GM21381 (cell line): ENCODE measurements at regions not wholly inside any gene's neighbourhood (a gene's known extent, or its start where the extent isn't known, plus 50 kb on each side); places are given as distances from the start of the nearest gene placed in this dataset.
"Not testable (repeated sequence)": the region's sequence is repeated elsewhere in the genome, so short reads cannot be mapped to it uniquely, and the experiment has no call there.

Experiments
- ATAC-seq: cut with Tn5 transposase; IDR thresholded peaks from one replicate; pipeline ENCODE4 v1.9.1; 2021; ENCODE audit warnings: mild to moderate bottlenecking, moderate library complexity; ENCODE audit not compliant: unreplicated experiment

GRCh38 chr16:79881107-79881506 lies 280.6 kb upstream of the MAF start:
- ATAC-seq = not testable (repeated sequence)

DNA sequence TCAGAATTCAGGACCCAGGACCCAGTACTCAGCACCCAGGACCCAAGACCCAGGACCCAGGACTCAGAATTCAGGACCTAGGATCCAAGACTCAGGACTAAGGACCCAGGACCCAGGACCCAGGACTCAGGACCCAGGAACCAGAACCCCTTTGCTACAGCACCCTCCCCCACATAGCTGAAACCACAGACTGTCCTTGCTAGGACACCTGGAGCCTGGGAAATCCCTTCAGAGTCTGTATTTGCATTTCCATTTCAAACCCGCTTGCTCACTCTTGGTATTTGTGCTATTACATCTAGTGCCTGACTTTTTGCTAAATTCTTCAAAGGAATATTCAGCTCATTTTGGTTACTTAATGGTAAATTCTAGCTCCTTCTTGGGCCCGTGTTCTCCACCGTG lies 275.8 kb upstream of the MAF start:
- ATAC-seq = no peak

DNA sequence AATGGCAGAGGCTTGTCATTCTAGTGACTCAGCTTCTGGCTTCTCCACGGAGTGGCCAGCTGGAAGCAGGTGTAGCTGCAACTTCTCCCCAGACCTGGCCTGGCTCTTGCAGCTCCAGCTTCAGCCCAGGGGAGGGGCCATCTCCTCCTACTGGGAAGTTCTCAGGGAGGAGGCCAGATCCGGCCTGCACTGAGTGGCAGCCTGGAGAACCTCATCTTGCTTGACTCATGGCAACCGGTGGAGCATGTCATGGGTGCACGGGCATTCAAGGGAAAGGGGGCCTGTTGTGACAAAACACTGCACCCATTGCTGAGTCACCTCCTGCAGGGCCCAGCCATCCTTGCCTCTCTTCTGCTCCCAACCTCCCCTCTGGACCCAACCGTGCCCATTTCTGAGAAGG lies 273.9 kb upstream of the MAF start:
- ATAC-seq = no peak

DNA sequence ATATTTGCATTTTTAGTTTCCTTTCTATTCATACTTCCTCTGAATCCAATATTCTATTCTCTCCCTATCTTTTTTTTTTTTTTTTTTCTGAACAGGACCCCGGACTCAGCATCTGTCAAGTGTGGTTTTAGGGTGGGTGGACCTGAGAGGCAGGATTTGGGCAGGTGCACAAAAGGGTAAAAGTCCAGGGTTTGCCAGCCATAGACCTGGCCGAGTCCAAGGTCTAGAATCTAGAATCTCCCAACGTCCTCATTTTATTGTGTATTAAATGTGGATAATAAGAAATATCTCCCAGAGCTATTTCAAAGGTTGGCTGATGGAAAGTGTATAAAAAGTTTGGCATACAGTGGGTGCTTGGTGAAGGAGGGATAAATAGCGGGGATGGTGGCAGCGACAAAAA lies 273.3 kb upstream of the MAF start:
- no peak for ATAC-seq

DNA sequence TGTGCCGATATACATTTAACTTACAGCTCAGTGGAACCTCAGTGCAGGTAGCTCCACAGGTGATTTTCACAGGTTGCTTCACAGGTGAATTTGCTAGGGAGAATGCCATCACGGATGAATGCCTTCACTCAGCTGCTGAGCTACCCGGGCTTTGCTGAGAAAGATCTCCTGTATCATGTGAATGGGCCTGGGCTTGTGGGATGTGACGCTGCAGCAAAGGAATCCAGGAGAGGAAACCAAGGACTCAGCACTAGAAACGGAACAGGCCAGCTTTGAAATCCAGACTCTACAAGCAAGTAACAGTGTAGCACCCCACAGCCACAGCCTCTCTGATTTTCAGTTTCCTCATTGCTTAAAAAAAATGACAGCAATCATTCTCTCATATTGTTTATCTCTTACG lies 271.4 kb upstream of the MAF start:
- no peak for ATAC-seq

DNA sequence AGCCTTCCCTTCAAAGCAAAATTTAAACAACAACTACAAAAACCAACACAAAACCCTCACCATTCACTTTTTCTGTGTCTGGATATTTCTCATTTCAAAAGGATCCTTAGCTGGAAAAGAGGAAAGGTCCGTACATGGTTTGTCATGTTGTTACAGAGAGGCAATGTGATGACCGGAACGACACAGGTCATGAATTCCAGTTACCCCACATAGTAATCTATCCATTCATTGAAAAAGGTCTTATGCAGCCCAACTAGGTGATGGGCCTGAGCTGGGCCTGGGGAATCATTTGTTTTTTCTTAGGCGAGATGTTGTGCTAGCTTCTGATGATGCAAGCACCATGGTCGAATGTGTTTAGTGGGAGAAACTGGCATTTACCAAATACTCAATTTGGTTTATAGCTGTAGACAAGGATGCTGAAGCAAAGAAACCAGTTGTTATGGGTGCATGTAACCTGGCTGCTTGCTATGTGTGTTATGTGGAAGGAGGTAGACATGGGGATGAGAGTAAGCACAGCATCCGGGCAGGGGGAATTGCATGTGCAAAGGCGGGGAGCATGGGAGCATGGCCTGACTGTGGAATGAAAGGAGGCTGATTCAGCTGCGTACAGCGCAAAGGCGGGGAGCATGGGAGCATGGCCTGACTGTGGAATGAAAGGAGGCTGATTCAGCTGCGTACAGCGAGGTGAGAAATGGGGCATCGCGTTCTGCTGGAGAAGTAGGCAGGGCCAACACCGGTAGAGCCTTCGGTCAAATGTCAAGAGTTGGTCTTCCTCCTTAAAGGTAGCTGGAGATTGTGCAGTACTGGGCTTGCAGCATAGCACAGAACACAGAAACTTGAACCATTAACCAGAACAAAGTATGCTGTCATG lies 269.7 kb upstream of the MAF start:
- no peak for ATAC-seq

DNA sequence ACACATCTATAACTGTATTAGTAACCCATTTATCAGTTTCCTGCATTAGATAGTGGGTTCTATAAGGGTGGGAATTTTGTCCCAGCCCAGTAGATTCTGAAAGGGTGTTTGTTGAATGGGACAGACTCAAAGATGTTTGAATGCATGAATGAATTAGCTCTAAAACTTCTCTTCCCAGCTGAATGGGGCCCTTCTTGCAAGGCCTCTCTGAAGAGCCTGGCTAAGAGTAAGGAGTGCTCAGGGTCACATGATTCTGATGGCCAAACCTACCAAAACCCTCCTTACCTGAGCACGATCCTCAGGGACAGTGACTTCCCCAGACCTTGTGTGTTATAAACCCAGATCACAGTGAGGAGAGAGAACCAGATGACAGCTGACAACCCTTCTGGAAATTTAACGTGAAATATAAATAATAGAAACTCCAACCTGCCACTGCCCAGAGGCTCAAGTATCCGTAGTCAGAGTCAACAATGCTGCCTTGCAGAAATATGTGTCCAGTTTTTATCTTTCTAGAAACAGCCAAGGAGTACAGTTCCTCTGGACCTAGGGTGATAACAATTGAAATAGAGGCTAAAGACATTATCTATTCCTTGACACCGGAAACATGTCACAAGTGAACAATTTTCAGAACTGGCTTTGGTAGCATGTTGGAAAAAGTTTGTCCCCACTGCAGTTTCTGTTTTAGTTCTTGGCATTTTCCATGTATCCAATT lies 268.9 kb upstream of the MAF start:
- ATAC-seq = no peak

DNA sequence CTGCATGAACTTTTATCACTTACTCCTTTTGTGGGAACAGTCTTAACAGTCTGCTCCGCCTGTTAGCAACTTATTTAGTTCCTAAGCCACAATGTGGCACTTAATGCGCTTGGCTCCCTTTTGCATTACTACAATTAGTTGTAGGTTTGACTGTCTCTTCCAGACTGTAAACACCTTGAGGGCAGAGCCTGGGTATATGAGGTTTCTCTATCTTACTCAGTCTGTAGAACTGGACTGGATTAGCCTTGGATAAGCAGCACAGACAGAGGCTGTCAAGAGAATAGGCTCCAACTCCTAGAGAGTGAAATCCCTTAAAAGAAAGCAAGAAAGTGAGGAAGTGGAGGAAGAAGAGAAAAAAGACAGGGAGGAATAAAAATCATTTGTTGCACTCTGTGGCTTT lies 268.3 kb upstream of the MAF start:
- ATAC-seq = no peak

GRCh38 chr16:79867425-79867997 lies 267.0 kb upstream of the MAF start:
- ATAC-seq = no peak

DNA sequence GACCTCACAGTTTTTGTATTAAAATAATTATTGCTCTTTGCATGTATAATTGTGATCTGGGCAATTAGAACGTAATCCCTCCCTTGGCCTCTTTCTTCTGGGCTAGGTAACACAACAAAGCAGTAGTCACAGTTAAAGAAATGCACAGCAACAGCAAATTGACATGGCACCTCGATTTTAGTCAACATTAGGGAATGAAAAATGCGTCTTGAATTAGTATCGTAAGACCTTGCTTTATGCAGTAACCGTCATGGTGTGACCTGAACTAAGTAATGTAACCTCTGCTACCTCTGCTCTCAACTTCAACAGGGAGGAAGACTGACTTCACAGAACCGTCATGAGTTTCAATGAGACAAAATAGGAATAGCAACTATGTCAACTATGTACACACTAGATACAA lies 265.4 kb upstream of the MAF start:
- no peak for ATAC-seq

DNA sequence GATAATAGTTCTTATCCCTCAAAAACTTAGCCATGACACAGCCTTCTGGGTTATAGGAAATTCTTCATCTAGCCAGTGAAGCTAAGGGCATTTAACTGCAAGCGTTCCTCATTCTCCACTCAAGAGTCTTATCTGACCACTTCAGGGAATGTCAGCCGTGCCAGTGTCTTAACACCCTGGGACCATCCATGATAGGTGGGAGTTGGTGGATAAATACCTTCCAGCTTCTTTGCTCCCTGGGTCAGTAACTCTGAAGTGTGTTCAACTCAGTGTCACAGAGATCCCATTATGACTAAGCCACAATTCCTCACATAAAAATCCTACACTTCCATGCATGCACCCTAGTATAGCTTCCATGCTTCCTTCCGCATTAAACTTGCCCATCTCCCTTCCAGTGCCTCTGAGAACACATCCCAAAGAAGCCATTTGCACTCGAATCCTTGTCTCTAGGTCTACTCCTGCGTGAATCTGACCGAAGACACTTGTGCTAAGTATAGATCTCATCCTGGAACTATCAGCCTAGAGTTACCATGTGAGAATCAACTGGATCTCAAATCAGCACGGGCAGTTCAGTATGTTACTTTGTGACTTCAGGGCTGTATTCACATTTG lies 264.3 kb upstream of the MAF start:
- no peak for ATAC-seq

DNA sequence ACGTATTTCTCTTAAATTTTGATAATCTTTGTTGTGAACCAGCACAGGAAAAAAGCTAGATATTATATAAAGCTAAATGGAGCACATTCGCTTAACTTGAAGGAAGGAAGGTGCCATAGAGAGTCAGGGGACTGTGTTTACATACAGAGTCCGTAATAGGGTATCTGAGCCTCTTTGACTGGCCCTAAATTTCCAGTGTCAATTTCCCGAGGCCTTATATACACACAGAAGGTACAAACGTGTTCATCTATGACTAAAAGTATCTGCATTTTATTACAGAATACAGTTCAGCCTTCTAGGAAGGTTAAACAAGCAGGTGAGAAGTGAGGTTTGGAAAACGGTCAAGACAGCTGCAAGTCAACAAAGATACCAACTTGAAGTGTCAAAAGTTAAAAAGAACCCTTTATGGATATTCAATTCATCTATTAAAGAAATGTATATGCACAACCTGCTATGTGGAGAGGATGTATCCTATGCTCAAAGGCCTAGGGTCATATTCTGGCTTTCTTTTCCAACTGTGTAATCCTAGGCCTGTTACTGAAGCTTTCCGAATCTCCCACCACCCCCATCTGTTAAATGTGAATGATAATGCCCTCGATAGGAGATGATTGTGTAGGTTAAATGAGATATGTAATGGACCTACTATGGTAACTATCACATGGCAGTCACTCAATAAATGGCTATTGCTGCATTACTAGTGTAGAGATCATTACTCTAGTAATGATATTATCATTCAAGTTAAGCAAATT lies 263.7 kb upstream of the MAF start:
- ATAC-seq = no peak

GRCh38 chr16:79863128-79864031 lies 262.8 kb upstream of the MAF start:
- no peak for ATAC-seq

DNA sequence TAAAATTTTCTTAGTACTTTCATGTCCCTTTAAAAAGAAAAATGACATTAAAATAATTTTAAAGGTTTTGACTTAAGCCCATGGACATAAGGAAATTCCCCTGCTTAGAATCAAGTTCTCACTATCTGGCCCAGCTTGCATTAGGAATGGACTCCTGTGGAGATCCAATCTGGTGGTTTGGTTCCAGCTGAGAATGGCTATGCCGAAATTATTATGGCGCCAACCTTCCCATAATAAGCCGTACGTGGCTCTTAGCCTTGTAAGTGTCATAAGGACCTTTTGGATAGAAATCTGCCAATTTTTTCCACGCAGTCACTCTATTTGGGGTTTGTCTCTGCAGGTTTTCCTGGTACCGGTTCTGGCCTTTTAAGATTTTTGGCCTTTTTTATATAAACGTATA lies 262.1 kb upstream of the MAF start:
- ATAC-seq = no peak

GRCh38 chr16:79856581-79856980 lies 256.0 kb upstream of the MAF start:
- no peak for ATAC-seq

DNA sequence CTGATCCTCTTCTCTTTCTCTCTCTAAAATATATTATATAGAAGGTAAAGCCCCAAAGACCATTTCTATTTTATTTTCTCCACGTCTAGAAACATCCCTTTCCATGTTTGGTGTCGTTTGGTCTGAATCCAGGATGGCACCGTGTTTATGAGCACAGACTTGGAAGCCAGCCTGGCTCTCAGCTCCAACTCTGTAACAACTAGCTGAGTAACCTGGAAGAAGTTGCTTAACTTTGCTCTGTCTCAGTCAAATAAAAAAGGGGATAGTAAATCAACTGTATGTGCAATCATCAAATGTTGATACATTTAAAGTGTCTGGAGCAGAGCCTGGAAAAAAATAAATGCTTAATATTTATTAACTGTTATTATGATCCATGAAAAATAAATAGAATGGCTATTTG lies 249.8 kb upstream of the MAF start:
- ATAC-seq = no peak

DNA sequence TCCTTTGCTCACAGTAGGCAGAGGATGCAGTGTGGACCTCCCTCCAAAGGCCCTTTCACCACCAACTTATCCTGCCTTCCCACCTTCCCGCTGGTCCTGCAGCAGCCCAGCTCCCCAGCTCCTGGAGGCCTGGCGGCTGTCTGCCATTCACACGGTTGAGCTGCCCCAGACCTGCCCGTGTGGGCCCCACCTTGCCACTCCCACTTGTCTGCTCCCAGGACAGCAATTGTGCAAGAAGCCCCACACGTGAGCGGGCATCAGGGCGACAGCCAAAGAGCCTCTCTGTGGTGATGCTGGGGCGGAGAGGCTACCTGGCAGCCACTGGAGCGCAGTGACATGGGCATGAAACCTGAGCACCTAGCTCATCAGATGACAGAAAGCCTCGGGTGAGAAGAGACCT lies 248.6 kb upstream of the MAF start:
- no peak for ATAC-seq

- ATAC-seq = no peak
Observed at GRCh38 chr16:79848719-79849118, 248.2 kb upstream of the MAF start.

DNA sequence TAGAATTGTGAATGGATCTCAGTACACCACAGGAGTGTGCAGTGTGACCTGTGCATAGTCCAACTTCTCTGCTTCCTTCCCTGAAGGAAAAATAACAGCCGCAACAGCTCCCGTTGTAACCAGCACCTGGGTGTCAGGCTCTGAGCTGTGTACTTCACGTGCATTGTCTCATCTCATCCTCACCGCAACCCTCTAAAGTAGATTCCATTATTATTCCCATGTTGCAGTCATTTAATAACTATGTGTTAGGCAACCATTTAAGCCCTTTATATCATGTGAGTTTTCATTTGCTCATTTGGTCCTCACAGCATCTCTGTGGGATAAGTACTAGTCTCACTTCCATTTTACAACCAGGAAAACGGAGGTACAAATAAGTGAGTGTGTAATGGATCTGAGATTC lies 247.0 kb upstream of the MAF start:
- ATAC-seq = no peak

DNA sequence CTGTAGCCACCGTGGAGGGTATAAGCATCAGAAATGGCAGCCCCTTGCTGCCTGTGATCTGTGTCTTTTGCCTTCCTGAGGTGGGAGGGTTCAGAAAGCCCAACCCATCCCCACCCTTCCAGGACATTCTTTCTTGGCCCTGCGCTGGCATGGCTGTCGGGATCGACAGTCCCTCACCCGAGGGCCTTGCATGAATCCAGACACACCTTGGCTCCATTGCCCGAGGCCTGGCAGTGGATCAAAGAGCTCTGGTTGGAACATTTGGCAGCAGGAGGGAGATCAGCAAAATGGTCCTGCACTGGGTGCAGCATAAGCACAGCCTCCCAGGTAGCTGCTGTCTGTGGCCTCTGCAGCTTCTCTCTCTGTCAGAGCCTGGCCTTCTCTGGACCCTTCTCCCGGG lies 246.6 kb upstream of the MAF start:
- no peak for ATAC-seq
